Lower leg skin (tissue), 4 donors: ENCODE measurements at regions not wholly inside any gene's neighbourhood (a gene's known extent, or its start where the extent isn't known, plus 50 kb on each side); places are given as distances from the start of the nearest gene placed in this dataset.
A peak's percentile ranks its signal among the peaks of the same experiment; 100 is the strongest.

ENCODE experiments used
- DNase-seq, 2 donors: peaks; one replicate each; pipeline ENCODE4 v3.0.0-alpha.2; 2019; ENCODE audit warnings: low spot score in 2 of 2
- H3K4me3 ChIP-seq: fragments of 200-600 bp; sonication (generic); 2 replicates; pipeline ENCODE4 v1.5.1; 2017; ENCODE audit warnings: mild to moderate bottlenecking, low read depth; ENCODE audit not compliant: poor library complexity, severe bottlenecking
- CTCF ChIP-seq, 3 donors: fragments of 450-650 bp; IDR thresholded peaks; one replicate each; pipeline ENCODE4 v1.5.1; 2016; ENCODE audit warnings: antibody characterized with exemption in 3 of 3, mild to moderate bottlenecking in 3 of 3, moderate library complexity in 2 of 3
- POLR2A ChIP-seq, 2 donors: fragments of 450-650 bp; IDR thresholded peaks; one replicate each; pipeline ENCODE4 v1.6.1; 2016 to 2017; ENCODE audit warnings: antibody characterized with exemption in 2 of 2, mild to moderate bottlenecking in 1 of 2, moderate library complexity in 1 of 2
- WGBS, 2 donors: methylation state at CpG; one replicate each; pipeline ENCODE4 v1.1.5; 2018; 5-methylcytosine and 5-hydroxymethylcytosine counted together
- intact Hi-C: fragments of 100-400 bp; cut with DNase I; formaldehyde crosslinking; loops from one replicate; pipeline ENCODE4 v1.15.0; 2023; ENCODE audit warnings: low total_unique reads

- DNase-seq = peak in 1 of 2 donors; percentile 53
- no peak overlapping the region for H3K4me3 ChIP-seq
- intact Hi-C loops = no loop called here
- TF ChIP-seq CTCF (IDR thresholded peaks at IDR 0.05) = no peak
- TF ChIP-seq POLR2A (IDR thresholded peaks at IDR 0.05) = no peak
- WGBS, 2 donors = 75 to 80% methylated on average over 7 of the region's 7 CpGs
Observed at GRCh38 chr15:98438907-98439306, 209.4 kb upstream of the IGF1R start.

GRCh38 chr15:98439523-98439942, 208.8 kb upstream of the IGF1R start:
- WGBS, 2 donors = 64 to 66% methylated on average over 6 of the region's 6 CpGs
- intact Hi-C loops = no loop called here
- DNase-seq = peak in 1 of 2 donors; percentile 75
- TF ChIP-seq POLR2A (IDR thresholded peaks at IDR 0.05) (no peak), CTCF (IDR thresholded peaks at IDR 0.05) (no peak)
- no peak overlapping the region for H3K4me3 ChIP-seq

- no peak overlapping the region for H3K4me3 ChIP-seq
- WGBS, 2 donors = 55 to 62% methylated on average over 8 of the region's 8 CpGs
- no peak for TF ChIP-seq CTCF (IDR thresholded peaks at IDR 0.05)
- TF ChIP-seq POLR2A (IDR thresholded peaks at IDR 0.05) = no peak
- intact Hi-C loops = loop anchor here (10.0 kb wide), 1 partner anchor 634 kb away; no protein-coding TSS in a partner anchor
- DNase-seq = peak in 1 of 2 donors; percentile 52
Observed at GRCh38 chr15:98440917-98441316, 207.4 kb upstream of the IGF1R start.

GRCh38 chr15:98441599-98441998, 206.7 kb upstream of the IGF1R start:
- WGBS, 2 donors = 68 to 79% methylated on average over 5 of the region's 5 CpGs
- no peak for DNase-seq
- intact Hi-C loops = loop anchor here (10.0 kb wide), 1 partner anchor 633 kb away; no protein-coding TSS in a partner anchor
- TF ChIP-seq POLR2A (IDR thresholded peaks at IDR 0.05) (no peak), CTCF (IDR thresholded peaks at IDR 0.05) (no peak)
- H3K4me3 ChIP-seq = no peak overlapping the region

- no peak overlapping the region for H3K4me3 ChIP-seq
- intact Hi-C loops = loop anchor here (10.0 kb wide), 1 partner anchor 632 kb away; no protein-coding TSS in a partner anchor
- TF ChIP-seq POLR2A (IDR thresholded peaks at IDR 0.05) = no peak
- peak in 1 of 3 donors; percentile 29 for TF ChIP-seq CTCF (IDR thresholded peaks at IDR 0.05)
- WGBS, 2 donors = 23 to 24% methylated on average over 4 of the region's 4 CpGs
- DNase-seq = peak; percentile 50 to 85
Observed at GRCh38 chr15:98442379-98442833, 205.9 kb upstream of the IGF1R start.

GRCh38 chr15:98442901-98443300, 205.4 kb upstream of the IGF1R start:
- 62 to 73% methylated on average over 3 of the region's 3 CpGs for WGBS, 2 donors
- intact Hi-C loops = loop anchor here (10.0 kb wide), 1 partner anchor 632 kb away; no protein-coding TSS in a partner anchor
- H3K4me3 ChIP-seq = no peak overlapping the region
- no peak for DNase-seq
- TF ChIP-seq POLR2A (IDR thresholded peaks at IDR 0.05) = no peak
- TF ChIP-seq CTCF (IDR thresholded peaks at IDR 0.05) = no peak
